GM13977 (cell line): ENCODE measurements at regions not wholly inside any gene's neighbourhood (a gene's known extent, or its start where the extent isn't known, plus 50 kb on each side); places are given as distances from the start of the nearest gene placed in this dataset.

Experiments
- DNase-seq: peaks from one replicate; pipeline ENCODE4 v3.0.0; 2012; ENCODE audit warnings: low spot score
- in situ Hi-C: fragments of 300-500 bp; cut with MboI; formaldehyde crosslinking; loops from one replicate; pipeline ENCODE4 v1.12.0; 2022; ENCODE audit warnings: low sequenced_read_pairs, low pct_unique_long_range_greater_than_20kb, mixed read lengths, inconsistent platforms; ENCODE audit not compliant: unreplicated experiment
- TF ChIP-seq, protein P1 (sequence below): IDR thresholded peaks from 2 replicates; pipeline ENCODE4 v1.5.1; 2012; ENCODE audit warnings: mild to moderate bottlenecking, control low read depth; ENCODE audit not compliant: insufficient read depth; ENCODE audit errors: extremely low read depth, missing control alignments

DNA sequence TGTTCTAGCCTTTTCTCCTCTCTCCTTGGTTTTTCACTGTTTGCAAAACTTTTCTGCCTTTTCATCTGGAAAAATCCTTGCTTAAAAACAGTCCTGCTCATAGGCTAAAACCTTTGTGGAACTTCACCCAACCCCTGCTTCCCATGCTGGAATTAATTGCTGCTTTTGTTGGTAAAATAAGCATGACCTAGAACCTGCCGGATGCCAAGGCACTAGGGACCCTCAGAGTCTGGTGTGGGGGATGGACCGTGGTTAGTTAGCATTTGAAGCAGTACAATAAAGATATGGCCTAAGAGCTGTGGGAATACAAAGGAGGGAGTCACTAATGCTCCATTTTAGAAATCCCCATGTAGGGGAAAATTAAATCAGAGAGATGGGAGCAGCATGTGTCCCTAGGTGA is 326.3 kb downstream of the KCNRG start:
- TF ChIP-seq, protein P1, sequence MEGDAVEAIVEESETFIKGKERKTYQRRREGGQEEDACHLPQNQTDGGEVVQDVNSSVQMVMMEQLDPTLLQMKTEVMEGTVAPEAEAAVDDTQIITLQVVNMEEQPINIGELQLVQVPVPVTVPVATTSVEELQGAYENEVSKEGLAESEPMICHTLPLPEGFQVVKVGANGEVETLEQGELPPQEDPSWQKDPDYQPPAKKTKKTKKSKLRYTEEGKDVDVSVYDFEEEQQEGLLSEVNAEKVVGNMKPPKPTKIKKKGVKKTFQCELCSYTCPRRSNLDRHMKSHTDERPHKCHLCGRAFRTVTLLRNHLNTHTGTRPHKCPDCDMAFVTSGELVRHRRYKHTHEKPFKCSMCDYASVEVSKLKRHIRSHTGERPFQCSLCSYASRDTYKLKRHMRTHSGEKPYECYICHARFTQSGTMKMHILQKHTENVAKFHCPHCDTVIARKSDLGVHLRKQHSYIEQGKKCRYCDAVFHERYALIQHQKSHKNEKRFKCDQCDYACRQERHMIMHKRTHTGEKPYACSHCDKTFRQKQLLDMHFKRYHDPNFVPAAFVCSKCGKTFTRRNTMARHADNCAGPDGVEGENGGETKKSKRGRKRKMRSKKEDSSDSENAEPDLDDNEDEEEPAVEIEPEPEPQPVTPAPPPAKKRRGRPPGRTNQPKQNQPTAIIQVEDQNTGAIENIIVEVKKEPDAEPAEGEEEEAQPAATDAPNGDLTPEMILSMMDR, result no peak
- in situ Hi-C loops, result no loop called here
- DNase-seq, result no peak

DNA sequence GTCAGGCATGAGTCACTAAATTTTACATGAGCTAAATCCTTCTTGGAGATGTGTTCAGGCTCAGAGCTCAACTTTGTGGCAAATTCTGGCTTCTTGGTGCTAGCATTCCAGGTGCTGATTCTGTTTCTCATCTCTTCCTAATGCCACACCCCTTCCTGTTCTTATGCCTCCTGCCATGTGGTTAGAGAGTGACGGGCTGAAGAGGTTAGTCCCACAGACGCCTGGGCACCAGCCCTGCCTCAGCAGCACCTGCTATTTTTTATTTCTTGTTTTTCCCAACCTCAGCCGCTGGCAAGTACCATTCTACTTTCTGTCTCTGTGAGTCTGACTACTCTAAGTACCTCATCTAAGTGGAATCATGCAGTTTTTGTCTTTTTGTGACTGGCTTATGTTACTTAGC is 329.5 kb downstream of the KCNRG start:
- in situ Hi-C loops, result no loop called here
- no peak for DNase-seq
- TF ChIP-seq, protein P1, result no peak

DNA sequence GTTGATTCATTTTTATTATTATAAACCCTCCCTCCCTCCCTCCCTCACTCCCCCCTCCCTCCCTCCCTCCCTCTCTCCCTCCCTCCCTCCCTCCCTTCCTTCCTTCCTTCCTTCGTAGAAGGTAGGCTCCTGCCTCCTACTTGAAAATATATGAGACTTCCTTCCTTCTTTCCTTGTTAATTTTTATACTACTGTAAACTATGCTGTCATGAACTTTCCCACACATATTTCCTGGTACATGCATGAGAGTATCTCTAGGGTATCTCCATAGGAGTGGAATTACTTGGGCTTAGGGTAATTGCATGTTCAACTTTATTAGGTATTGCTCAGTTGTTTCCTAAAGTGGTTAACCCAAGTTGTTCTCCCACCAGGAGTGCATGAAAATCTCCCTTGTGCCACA is 330.6 kb downstream of the KCNRG start:
- TF ChIP-seq, protein P1, result no peak
- in situ Hi-C loops, result no loop called here
- DNase-seq, result no peak

DNA sequence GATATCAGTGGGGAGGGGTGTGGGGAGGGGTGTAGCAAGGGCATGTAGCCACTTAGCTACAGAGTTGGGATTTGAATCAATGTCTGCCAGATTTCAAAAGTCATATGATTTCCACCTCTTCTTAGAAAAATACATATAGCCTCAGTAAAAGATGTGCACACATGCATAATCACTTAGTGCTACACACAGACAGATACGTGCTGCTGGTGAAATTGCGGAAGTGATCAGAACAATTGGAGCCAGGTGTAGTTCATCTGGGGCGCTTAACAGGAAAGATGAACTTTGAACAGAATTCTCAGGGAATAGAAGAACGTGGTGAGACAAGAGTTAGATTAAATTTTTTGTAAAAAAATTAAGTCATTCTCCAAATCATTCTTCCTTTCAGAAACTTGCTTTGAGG is 333.1 kb downstream of the KCNRG start:
- TF ChIP-seq, protein P1, result no peak
- in situ Hi-C loops, result no loop called here
- DNase-seq, result no peak

DNA sequence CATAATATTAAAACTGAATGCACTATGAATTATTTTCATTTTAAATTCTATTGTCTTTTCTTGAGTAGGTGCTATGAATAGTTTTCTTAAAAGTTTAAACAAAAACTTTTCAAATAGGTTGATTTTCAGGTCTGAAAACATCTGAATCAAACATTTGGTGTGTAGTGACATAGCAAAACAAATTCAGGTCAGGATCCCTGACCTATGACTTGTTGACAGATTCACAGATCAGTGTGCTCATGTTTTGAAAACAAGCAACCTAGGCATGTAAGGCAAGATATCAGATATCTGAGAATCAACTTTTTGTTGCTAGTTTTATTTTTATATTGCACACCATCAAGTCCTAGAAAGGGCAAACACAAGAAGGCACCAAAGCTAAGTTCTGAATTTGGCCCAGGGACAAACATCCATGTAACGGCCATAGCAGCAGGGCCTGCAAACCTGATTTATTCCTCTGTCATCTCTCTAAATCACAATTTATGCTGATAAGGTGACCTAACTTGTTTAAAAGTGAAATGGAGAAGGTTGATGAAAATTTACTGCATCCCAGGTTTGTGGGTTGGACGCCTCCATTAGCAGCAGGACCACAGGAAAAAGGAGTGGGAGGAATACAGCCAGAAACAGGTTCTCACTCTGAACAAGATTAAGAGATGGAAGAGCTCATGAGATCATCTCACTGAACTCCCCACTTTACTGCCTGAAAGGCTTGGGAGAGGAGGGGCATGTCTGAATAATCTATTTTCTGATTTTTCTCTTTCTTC is 337.7 kb downstream of the KCNRG start:
- TF ChIP-seq, protein P1, result no peak
- in situ Hi-C loops, result no loop called here
- DNase-seq, result no peak

DNA sequence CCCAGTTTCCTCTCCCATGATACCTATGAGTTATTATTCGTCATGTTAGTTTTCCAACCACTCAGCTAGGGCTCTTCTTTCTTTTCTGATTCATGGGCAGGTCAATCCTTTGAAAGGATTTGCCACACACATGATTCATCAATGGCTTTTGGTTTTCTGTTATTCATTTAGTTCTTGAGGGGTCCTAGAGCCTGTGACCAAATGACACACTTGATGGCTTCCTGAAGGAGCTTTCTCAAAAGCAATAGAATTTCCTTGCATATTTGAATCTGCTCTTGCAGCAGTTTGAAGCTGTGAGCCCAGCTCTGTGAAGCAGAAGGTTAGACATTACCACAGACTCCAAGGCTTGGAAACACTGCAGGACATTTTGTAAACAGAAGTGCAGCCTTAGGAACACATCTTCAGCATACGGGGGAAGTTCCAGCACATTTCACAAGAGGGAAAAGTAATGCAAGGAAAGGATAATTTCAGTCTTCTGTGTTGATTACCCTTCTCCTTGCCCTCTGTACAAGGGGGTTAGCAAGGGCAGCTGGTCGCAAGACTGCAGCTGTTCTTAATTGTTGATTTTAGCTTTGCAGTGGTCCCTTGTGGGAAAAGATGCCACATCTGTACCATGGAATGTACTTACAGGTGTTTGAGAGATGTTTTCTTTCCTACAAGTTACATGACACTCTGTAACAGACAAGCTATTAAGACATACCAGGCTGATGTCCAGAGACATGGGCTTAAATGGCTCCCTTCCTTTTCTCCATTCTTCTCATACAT is 338.6 kb downstream of the KCNRG start:
- in situ Hi-C loops, result no loop called here
- no peak for DNase-seq
- TF ChIP-seq, protein P1, result no peak
